ENCODE measurements at regions not wholly inside any gene's neighbourhood (a gene's known extent, or its start where the extent isn't known, plus 50 kb on each side); places are given as distances from the start of the nearest gene placed in this dataset.

DNA sequence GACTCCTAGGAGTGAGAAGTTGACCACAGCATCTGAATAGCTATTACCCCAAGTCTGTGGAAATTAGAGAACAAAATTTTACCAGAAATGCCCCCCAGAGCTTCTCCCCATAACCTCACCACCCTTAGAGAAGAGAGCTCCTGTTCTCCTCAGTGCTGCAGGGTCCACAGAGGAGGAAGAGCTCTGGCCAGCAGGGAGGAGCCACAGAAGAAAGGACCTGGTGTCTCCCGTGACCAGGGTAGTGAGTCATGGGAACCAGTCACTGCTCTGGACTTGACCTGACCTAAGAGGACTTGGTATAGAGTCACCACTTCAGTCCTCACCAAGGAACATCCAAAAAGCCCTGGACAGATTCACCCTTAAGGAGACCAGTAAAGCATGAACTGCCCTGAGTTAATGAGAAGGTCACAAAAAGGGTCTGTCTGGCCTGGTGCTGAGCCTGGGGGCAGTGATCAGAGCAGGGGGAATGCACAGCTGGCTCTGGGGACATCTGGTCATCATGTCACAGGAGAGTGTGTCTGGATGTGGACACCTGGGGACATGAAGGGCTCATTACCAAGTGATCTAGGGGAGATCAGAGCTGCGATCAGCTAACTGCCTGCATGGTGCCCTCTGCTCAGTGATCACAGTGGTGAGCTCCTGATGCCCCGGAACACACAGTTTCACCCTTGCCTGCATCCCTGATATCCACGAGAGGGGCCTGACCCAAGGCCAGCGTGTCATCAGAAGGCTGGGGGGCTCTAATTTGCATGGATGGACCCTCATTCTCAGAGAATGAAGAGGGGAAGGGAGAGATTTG, 103.3 kb upstream of the TOP3B start:
- Histone ChIP-seq H4K20me1 (ENCODE audit: insufficient read depth, low read length) (no peaks in the 10 kb centered on the region), H3K79me2 (ENCODE audit: low read length) (no peaks in the 10 kb centered on the region), H3K36me3 (replicated peaks; ENCODE audit: low read depth, low read length) (no peaks in the 10 kb centered on the region), H2AFZ (ENCODE audit: low read depth, low read length) (no peak overlapping the region), H3K27ac (ENCODE audit: low read length) (no peak overlapping the region), H3K9me3 (ENCODE audit: insufficient read depth, low read length) (no peaks in the 10 kb centered on the region), H3K27me3 (ENCODE audit: low read depth, low read length) (peaks cover 8% of the 10 kb centered on the region; the same call in 1 of the 2 replicates), H3K9ac (ENCODE audit: low read length) (no peak overlapping the region), H3K4me2 (ENCODE audit: low read length) (no peak overlapping the region), H3K4me1 (ENCODE audit: low read length) (peaks cover 19% of the 10 kb centered on the region), H3K4me3 (ENCODE audit: low read length) (no peak overlapping the region)
- TF ChIP-seq EZH2phosphoT487 (IDR thresholded peaks at IDR 0.05; ENCODE audit: low read depth), result no peak

DNA sequence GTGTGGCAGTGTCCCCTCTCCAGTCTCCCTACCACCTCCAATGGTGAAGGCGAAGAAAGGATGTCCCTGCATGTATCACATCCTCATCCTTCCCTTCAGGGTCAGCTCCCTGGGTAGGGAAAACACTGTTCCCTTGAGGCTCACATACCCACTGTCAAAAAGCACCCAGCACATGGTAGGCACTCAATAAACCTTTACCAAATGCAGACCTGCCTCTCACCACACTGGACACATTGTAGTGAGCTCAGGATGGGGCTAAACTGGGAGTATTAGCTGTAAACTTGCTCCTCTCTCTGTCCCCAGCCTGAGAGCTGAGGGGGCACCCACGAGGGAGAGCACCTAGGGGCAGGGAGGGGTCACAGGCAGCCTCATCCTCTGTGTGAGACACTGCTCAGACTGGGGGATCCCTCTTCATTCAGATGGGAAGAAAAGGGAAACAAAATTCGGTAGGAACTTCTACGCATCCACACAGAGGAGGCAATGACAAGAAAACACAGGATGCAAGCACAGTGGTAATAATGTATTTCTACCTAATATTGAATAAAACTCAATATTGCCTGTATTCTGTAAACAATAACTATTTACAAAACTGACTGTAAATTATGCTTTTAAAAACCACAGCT, 101.6 kb upstream of the TOP3B start:
- TF ChIP-seq, protein P1, sequence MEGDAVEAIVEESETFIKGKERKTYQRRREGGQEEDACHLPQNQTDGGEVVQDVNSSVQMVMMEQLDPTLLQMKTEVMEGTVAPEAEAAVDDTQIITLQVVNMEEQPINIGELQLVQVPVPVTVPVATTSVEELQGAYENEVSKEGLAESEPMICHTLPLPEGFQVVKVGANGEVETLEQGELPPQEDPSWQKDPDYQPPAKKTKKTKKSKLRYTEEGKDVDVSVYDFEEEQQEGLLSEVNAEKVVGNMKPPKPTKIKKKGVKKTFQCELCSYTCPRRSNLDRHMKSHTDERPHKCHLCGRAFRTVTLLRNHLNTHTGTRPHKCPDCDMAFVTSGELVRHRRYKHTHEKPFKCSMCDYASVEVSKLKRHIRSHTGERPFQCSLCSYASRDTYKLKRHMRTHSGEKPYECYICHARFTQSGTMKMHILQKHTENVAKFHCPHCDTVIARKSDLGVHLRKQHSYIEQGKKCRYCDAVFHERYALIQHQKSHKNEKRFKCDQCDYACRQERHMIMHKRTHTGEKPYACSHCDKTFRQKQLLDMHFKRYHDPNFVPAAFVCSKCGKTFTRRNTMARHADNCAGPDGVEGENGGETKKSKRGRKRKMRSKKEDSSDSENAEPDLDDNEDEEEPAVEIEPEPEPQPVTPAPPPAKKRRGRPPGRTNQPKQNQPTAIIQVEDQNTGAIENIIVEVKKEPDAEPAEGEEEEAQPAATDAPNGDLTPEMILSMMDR (IDR thresholded peaks at IDR 0.05; ENCODE audit: low read depth, low read length), result no peak
- no peak for TF ChIP-seq EZH2phosphoT487 (IDR thresholded peaks at IDR 0.05; ENCODE audit: low read depth)
- Histone ChIP-seq H4K20me1 (ENCODE audit: insufficient read depth, low read length) (no peaks in the 10 kb centered on the region), H3K4me3 (ENCODE audit: low read length) (no peak overlapping the region), H3K27ac (ENCODE audit: low read length) (no peak overlapping the region), H3K27me3 (ENCODE audit: low read depth, low read length) (peaks cover 8% of the 10 kb centered on the region; the same call in 1 of the 2 replicates), H3K79me2 (ENCODE audit: low read length) (no peaks in the 10 kb centered on the region), H3K9ac (ENCODE audit: low read length) (no peak overlapping the region), H2AFZ (ENCODE audit: low read depth, low read length) (no peak overlapping the region), H3K4me1 (ENCODE audit: low read length) (peaks cover 25% of the 10 kb centered on the region), H3K36me3 (replicated peaks; ENCODE audit: low read depth, low read length) (no peaks in the 10 kb centered on the region), H3K4me2 (ENCODE audit: low read length) (no peak overlapping the region), H3K9me3 (ENCODE audit: insufficient read depth, low read length) (no peaks in the 10 kb centered on the region)

DNA sequence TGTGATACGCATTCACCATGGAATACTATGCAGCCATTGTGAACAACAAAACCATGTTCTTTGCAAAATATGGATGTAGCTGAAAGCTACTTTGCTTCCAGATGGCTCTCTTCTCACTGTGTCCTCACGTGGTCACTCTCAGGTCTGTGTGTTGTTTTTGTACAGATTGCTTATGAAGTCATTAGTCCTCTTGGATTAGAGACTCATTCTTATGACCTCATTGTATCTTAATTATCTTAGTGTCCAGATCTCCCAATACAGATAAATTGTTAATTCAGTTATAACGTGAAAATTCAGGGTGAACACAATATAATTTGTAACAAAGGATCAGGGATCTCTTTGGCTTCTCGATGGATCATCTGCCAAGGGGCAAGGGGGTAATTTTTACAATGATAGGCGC, 100.4 kb upstream of the TOP3B start:
- Histone ChIP-seq H4K20me1 (ENCODE audit: insufficient read depth, low read length) (no peaks in the 10 kb centered on the region), H3K4me1 (ENCODE audit: low read length) (peaks cover 25% of the 10 kb centered on the region), H2AFZ (ENCODE audit: low read depth, low read length) (no peak overlapping the region), H3K9ac (ENCODE audit: low read length) (no peak overlapping the region), H3K79me2 (ENCODE audit: low read length) (no peaks in the 10 kb centered on the region), H3K4me3 (ENCODE audit: low read length) (no peak overlapping the region), H3K27me3 (ENCODE audit: low read depth, low read length) (peaks cover 8% of the 10 kb centered on the region; the same call in 1 of the 2 replicates), H3K4me2 (ENCODE audit: low read length) (no peak overlapping the region), H3K27ac (ENCODE audit: low read length) (no peak overlapping the region), H3K9me3 (ENCODE audit: insufficient read depth, low read length) (no peaks in the 10 kb centered on the region), H3K36me3 (replicated peaks; ENCODE audit: low read depth, low read length) (no peaks in the 10 kb centered on the region)
- TF ChIP-seq, protein P1 (IDR thresholded peaks at IDR 0.05; ENCODE audit: low read depth, low read length), result no peak
- no peak for TF ChIP-seq EZH2phosphoT487 (IDR thresholded peaks at IDR 0.05; ENCODE audit: low read depth)

- Histone ChIP-seq H3K4me1 (ENCODE audit: low read length) (peaks cover 25% of the 10 kb centered on the region), H3K27me3 (ENCODE audit: low read depth, low read length) (peaks cover 8% of the 10 kb centered on the region; the same call in 1 of the 2 replicates), H3K79me2 (ENCODE audit: low read length) (no peaks in the 10 kb centered on the region), H2AFZ (ENCODE audit: low read depth, low read length) (no peak overlapping the region), H3K36me3 (replicated peaks; ENCODE audit: low read depth, low read length) (no peaks in the 10 kb centered on the region), H3K4me2 (ENCODE audit: low read length) (no peak overlapping the region), H3K4me3 (ENCODE audit: low read length) (no peak overlapping the region), H3K9me3 (ENCODE audit: insufficient read depth, low read length) (no peaks in the 10 kb centered on the region), H3K9ac (ENCODE audit: low read length) (no peak overlapping the region), H4K20me1 (ENCODE audit: insufficient read depth, low read length) (no peaks in the 10 kb centered on the region), H3K27ac (ENCODE audit: low read length) (no peak overlapping the region)
- no peak for TF ChIP-seq EZH2phosphoT487 (IDR thresholded peaks at IDR 0.05; ENCODE audit: low read depth)
These were observed 99.7 kb upstream of the TOP3B start for GRCh38 chr22:22082229-22082835.
